GM23338 (cell line): ENCODE measurements at regions not wholly inside any gene's neighbourhood (a gene's known extent, or its start where the extent isn't known, plus 50 kb on each side); places are given as distances from the start of the nearest gene placed in this dataset.

Source experiments
- ATAC-seq: fragments of 200-7000 bp; cut with Tn5 transposase; 3 replicates; pipeline ENCODE4 v1.9.1; 2020
- DNase-seq: peaks from one replicate; pipeline ENCODE4 v3.0.0-alpha.2; 2015; ENCODE audit warnings: low spot score
- H2AFZ ChIP-seq: fragments of 200-600 bp; sonication (generic); 2 replicates; pipeline ENCODE4 v1.8.0; 2016; ENCODE audit warnings: antibody characterized with exemption, mild to moderate bottlenecking, moderate library complexity
- H3F3A ChIP-seq: fragments of 200-600 bp; sonication (generic); replicated peaks from 2 replicates; pipeline ENCODE4 v1.8.0; 2017; ENCODE audit warnings: antibody characterized with exemption, mixed run types, low read depth
- H3K27ac ChIP-seq: fragments of 200-600 bp; sonication (generic); 2 replicates; pipeline ENCODE4 v1.6.1; 2016; ENCODE audit warnings: low read depth
- H3K27me3 ChIP-seq: fragments of 200-600 bp; sonication (generic); 2 replicates; pipeline ENCODE4 v1.8.0; 2016; ENCODE audit warnings: mild to moderate bottlenecking, mixed run types, moderate library complexity; ENCODE audit not compliant: insufficient read depth
- H3K36me3 ChIP-seq: fragments of 200-600 bp; sonication (generic); 2 replicates; pipeline ENCODE4 v1.8.0; 2016; ENCODE audit warnings: mild to moderate bottlenecking; ENCODE audit not compliant: insufficient read depth
- H3K4me1 ChIP-seq: fragments of 200-600 bp; sonication (generic); 2 replicates; pipeline ENCODE4 v1.8.0; 2016; ENCODE audit warnings: mild to moderate bottlenecking, moderate library complexity; ENCODE audit not compliant: insufficient read depth
- H3K4me2 ChIP-seq: fragments of 200-600 bp; sonication (generic); 2 replicates; pipeline ENCODE4 v1.7.1; 2017; ENCODE audit warnings: mixed run types
- H3K4me3 ChIP-seq: fragments of 200-600 bp; sonication (generic); 2 replicates; pipeline ENCODE4 v1.6.1; 2016; ENCODE audit warnings: mixed run types
- H3K79me2 ChIP-seq: fragments of 200-600 bp; sonication (generic); replicated peaks from 2 replicates; pipeline ENCODE4 v1.8.0; 2017; ENCODE audit warnings: mild to moderate bottlenecking; ENCODE audit not compliant: insufficient read depth
- H3K9me2 ChIP-seq: fragments of 200-600 bp; sonication (generic); 2 replicates; pipeline ENCODE4 v1.8.0; 2017; ENCODE audit not compliant: insufficient read depth
- H4K20me1 ChIP-seq: fragments of 200-600 bp; sonication (generic); replicated peaks from 2 replicates; pipeline ENCODE4 v1.8.0; 2017; ENCODE audit warnings: mild to moderate bottlenecking; ENCODE audit not compliant: insufficient read depth
- H3K27ac Mint-ChIP-seq: 2 replicates; pipeline ENCODE4 v1.8.0; 2020; ENCODE audit warnings: inconsistent platforms, mild to moderate bottlenecking, moderate library complexity, mixed read lengths
- H3K27me3 Mint-ChIP-seq: 3 replicates; pipeline ENCODE4 v1.8.0; 2022; ENCODE audit warnings: low read depth, mild to moderate bottlenecking, moderate library complexity, mixed read lengths, inconsistent platforms; ENCODE audit not compliant: insufficient read depth, poor library complexity
- H3K36me3 Mint-ChIP-seq: 3 replicates; pipeline ENCODE4 v1.8.0; 2021; ENCODE audit warnings: low read depth, mild to moderate bottlenecking, inconsistent platforms, moderate library complexity, mixed read lengths
- H3K4me1 Mint-ChIP-seq: 3 replicates; pipeline ENCODE4 v1.8.0; 2020; ENCODE audit warnings: mild to moderate bottlenecking, inconsistent platforms, mixed read lengths
- H3K4me3 Mint-ChIP-seq: 3 replicates; pipeline ENCODE4 v1.8.0; 2021; ENCODE audit warnings: moderate library complexity, mild to moderate bottlenecking, inconsistent platforms, mixed read lengths
- H3K9me3 Mint-ChIP-seq: 3 replicates; pipeline ENCODE4 v1.8.0; 2020; ENCODE audit warnings: moderate library complexity, mild to moderate bottlenecking, inconsistent platforms, mixed read lengths
- CREB1 ChIP-seq: fragments of 250-450 bp; sonication (Bioruptor Pico); IDR thresholded peaks from 2 replicates; pipeline ENCODE4 v1.5.0; 2020; ENCODE audit warnings: low read depth, mild to moderate bottlenecking, moderate library complexity
- EZH2 ChIP-seq: fragments of 200-600 bp; sonication (generic); IDR thresholded peaks from one replicate; pipeline ENCODE4 v1.8.0; 2017; ENCODE audit warnings: antibody characterized with exemption, mild to moderate bottlenecking, low read depth; ENCODE audit not compliant: unreplicated experiment
- EZH2phosphoT487 ChIP-seq: fragments of 200-600 bp; sonication (generic); IDR thresholded peaks from one replicate; pipeline ENCODE4 v1.8.1; 2018; ENCODE audit warnings: antibody characterized with exemption; ENCODE audit not compliant: unreplicated experiment
- JUNB ChIP-seq: IDR thresholded peaks from one replicate; pipeline ENCODE4 v1.6.1; 2016; ENCODE audit warnings: antibody characterized with exemption; ENCODE audit not compliant: unreplicated experiment
- NANOG ChIP-seq: IDR thresholded peaks from 2 replicates; pipeline ENCODE4 v1.6.1; 2016; ENCODE audit warnings: antibody characterized with exemption, borderline replicate concordance
- POLR2AphosphoS5 ChIP-seq: IDR thresholded peaks from 2 replicates; pipeline ENCODE4 v1.6.1; 2016; ENCODE audit warnings: antibody characterized with exemption, low read depth
- STAT1 ChIP-seq: IDR thresholded peaks from one replicate; pipeline ENCODE4 v1.6.1; 2016; ENCODE audit warnings: antibody characterized with exemption; ENCODE audit not compliant: unreplicated experiment
- ZNF114 ChIP-seq: fragments of 250-450 bp; sonication (Bioruptor Pico); IDR thresholded peaks from 2 replicates; pipeline ENCODE4 v1.5.0; 2020; ENCODE audit warnings: mild to moderate bottlenecking, moderate library complexity
- ZNF331 ChIP-seq: fragments of 250-450 bp; sonication (Bioruptor Pico); IDR thresholded peaks from 2 replicates; pipeline ENCODE4 v1.5.0; 2020; ENCODE audit warnings: low read depth, mild to moderate bottlenecking, moderate library complexity
- TF ChIP-seq, protein P1 (sequence below), 2 experiments: fragments of 200-600 bp in 1 of 2; sonication (generic) in 1 of 2; conservative IDR thresholded peaks; 2 replicates each; pipeline versions ENCODE4 v1.5.1 to v1.6.1; 2016 to 2017; ENCODE audit warnings: antibody characterized with exemption in 2 of 2, low read depth in 2 of 2, mild to moderate bottlenecking in 2 of 2, moderate library complexity in 1 of 2
- TF ChIP-seq, protein P2 (sequence below): fragments of 250-450 bp; sonication (Bioruptor Pico); IDR thresholded peaks from 2 replicates; pipeline ENCODE4 v1.5.0; 2020; ENCODE audit warnings: mild to moderate bottlenecking, moderate library complexity
- TF ChIP-seq, protein P3 (sequence below): IDR thresholded peaks from one replicate; pipeline ENCODE4 v1.6.1; 2018; ENCODE audit warnings: antibody characterized with exemption; ENCODE audit not compliant: unreplicated experiment
- TF ChIP-seq, protein P4 (sequence below): IDR thresholded peaks from 2 replicates; pipeline ENCODE4 v1.6.1; 2016; ENCODE audit warnings: antibody characterized with exemption

DNA sequence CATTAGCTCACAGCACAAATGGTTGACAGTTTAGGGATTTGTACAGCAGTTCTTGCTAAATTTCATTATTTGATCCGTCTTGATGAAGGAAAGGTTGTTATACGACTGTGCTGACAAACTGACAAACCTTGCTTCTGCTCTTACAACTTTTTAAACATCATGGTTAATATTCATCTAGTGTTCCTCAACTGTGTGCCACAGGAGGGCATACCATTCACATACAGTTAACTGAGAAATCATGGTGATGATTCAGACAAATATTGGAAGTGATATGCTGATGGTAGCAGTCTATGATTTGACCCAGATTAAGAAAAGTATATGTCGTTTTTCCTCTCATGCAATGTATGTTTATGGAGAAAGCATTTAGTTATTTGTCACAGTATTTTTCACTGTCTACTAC lies 129.8 kb upstream of the FSIP2 start:
- ATAC-seq (no peak), DNase-seq (no peak)
- Histone ChIP-seq H3K4me1 (no peaks in the 10 kb centered on the region), H3K27ac (no peak overlapping the region), H3K4me2 (no peak overlapping the region), H3K4me3 (no peak overlapping the region), H3K9me2 (no peaks in the 10 kb centered on the region), H3F3A (no peaks in the 10 kb centered on the region), H4K20me1 (no peaks in the 10 kb centered on the region), H3K36me3 (no peaks in the 10 kb centered on the region), H2AFZ (no peak overlapping the region), H3K27me3 (no peaks in the 10 kb centered on the region), H3K79me2 (no peaks in the 10 kb centered on the region)
- no peak for TF ChIP-seq NANOG
- TF ChIP-seq, protein P1, sequence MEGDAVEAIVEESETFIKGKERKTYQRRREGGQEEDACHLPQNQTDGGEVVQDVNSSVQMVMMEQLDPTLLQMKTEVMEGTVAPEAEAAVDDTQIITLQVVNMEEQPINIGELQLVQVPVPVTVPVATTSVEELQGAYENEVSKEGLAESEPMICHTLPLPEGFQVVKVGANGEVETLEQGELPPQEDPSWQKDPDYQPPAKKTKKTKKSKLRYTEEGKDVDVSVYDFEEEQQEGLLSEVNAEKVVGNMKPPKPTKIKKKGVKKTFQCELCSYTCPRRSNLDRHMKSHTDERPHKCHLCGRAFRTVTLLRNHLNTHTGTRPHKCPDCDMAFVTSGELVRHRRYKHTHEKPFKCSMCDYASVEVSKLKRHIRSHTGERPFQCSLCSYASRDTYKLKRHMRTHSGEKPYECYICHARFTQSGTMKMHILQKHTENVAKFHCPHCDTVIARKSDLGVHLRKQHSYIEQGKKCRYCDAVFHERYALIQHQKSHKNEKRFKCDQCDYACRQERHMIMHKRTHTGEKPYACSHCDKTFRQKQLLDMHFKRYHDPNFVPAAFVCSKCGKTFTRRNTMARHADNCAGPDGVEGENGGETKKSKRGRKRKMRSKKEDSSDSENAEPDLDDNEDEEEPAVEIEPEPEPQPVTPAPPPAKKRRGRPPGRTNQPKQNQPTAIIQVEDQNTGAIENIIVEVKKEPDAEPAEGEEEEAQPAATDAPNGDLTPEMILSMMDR (conservative IDR thresholded peaks at IDR 0.05; ENCODE audit: low read depth in 2 of 2): no peak
- no peak for TF ChIP-seq EZH2phosphoT487
- TF ChIP-seq ZNF114 (CRISPR knock-in tag): no peak
- no peak for TF ChIP-seq JUNB
- TF ChIP-seq POLR2AphosphoS5: no peak
- TF ChIP-seq, protein P2, sequence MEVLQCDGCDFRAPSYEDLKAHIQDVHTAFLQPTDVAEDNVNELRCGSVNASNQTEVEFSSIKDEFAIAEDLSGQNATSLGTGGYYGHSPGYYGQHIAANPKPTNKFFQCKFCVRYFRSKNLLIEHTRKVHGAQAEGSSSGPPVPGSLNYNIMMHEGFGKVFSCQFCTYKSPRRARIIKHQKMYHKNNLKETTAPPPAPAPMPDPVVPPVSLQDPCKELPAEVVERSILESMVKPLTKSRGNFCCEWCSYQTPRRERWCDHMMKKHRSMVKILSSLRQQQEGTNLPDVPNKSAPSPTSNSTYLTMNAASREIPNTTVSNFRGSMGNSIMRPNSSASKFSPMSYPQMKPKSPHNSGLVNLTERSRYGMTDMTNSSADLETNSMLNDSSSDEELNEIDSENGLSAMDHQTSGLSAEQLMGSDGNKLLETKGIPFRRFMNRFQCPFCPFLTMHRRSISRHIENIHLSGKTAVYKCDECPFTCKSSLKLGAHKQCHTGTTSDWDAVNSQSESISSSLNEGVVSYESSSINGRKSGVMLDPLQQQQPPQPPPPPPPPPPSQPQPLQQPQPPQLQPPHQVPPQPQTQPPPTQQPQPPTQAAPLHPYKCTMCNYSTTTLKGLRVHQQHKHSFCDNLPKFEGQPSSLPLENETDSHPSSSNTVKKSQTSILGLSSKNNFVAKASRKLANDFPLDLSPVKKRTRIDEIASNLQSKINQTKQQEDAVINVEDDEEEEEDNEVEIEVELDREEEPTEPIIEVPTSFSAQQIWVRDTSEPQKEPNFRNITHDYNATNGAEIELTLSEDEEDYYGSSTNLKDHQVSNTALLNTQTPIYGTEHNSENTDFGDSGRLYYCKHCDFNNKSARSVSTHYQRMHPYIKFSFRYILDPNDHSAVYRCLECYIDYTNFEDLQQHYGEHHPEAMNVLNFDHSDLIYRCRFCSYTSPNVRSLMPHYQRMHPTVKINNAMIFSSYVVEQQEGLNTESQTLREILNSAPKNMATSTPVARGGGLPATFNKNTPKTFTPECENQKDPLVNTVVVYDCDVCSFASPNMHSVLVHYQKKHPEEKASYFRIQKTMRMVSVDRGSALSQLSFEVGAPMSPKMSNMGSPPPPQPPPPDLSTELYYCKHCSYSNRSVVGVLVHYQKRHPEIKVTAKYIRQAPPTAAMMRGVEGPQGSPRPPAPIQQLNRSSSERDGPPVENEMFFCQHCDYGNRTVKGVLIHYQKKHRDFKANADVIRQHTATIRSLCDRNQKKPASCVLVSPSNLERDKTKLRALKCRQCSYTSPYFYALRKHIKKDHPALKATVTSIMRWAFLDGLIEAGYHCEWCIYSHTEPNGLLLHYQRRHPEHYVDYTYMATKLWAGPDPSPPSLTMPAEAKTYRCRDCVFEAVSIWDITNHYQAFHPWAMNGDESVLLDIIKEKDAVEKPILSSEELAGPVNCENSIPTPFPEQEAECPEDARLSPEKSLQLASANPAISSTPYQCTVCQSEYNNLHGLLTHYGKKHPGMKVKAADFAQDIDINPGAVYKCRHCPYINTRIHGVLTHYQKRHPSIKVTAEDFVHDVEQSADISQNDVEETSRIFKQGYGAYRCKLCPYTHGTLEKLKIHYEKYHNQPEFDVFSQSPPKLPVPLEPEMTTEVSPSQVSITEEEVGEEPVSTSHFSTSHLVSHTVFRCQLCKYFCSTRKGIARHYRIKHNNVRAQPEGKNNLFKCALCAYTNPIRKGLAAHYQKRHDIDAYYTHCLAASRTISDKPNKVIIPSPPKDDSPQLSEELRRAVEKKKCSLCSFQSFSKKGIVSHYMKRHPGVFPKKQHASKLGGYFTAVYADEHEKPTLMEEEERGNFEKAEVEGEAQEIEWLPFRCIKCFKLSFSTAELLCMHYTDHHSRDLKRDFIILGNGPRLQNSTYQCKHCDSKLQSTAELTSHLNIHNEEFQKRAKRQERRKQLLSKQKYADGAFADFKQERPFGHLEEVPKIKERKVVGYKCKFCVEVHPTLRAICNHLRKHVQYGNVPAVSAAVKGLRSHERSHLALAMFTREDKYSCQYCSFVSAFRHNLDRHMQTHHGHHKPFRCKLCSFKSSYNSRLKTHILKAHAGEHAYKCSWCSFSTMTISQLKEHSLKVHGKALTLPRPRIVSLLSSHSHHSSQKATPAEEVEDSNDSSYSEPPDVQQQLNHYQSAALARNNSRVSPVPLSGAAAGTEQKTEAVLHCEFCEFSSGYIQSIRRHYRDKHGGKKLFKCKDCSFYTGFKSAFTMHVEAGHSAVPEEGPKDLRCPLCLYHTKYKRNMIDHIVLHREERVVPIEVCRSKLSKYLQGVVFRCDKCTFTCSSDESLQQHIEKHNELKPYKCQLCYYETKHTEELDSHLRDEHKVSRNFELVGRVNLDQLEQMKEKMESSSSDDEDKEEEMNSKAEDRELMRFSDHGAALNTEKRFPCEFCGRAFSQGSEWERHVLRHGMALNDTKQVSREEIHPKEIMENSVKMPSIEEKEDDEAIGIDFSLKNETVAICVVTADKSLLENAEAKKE: no peak
- no peak for TF ChIP-seq ZNF331
- no peak for TF ChIP-seq STAT1
- TF ChIP-seq, protein P3, sequence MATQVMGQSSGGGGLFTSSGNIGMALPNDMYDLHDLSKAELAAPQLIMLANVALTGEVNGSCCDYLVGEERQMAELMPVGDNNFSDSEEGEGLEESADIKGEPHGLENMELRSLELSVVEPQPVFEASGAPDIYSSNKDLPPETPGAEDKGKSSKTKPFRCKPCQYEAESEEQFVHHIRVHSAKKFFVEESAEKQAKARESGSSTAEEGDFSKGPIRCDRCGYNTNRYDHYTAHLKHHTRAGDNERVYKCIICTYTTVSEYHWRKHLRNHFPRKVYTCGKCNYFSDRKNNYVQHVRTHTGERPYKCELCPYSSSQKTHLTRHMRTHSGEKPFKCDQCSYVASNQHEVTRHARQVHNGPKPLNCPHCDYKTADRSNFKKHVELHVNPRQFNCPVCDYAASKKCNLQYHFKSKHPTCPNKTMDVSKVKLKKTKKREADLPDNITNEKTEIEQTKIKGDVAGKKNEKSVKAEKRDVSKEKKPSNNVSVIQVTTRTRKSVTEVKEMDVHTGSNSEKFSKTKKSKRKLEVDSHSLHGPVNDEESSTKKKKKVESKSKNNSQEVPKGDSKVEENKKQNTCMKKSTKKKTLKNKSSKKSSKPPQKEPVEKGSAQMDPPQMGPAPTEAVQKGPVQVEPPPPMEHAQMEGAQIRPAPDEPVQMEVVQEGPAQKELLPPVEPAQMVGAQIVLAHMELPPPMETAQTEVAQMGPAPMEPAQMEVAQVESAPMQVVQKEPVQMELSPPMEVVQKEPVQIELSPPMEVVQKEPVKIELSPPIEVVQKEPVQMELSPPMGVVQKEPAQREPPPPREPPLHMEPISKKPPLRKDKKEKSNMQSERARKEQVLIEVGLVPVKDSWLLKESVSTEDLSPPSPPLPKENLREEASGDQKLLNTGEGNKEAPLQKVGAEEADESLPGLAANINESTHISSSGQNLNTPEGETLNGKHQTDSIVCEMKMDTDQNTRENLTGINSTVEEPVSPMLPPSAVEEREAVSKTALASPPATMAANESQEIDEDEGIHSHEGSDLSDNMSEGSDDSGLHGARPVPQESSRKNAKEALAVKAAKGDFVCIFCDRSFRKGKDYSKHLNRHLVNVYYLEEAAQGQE: no peak
- TF ChIP-seq, protein P4, sequence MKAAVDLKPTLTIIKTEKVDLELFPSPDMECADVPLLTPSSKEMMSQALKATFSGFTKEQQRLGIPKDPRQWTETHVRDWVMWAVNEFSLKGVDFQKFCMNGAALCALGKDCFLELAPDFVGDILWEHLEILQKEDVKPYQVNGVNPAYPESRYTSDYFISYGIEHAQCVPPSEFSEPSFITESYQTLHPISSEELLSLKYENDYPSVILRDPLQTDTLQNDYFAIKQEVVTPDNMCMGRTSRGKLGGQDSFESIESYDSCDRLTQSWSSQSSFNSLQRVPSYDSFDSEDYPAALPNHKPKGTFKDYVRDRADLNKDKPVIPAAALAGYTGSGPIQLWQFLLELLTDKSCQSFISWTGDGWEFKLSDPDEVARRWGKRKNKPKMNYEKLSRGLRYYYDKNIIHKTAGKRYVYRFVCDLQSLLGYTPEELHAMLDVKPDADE: no peak
- no peak for TF ChIP-seq CREB1 (CRISPR knock-in tag)
- TF ChIP-seq EZH2: no peak
- Mint-ChIP-seq H3K27ac (peak overlapping the region; percentile 17; the same call in 1 of the 2 replicates), H3K36me3 (no peaks in the 10 kb centered on the region), H3K9me3 (no peaks in the 10 kb centered on the region), H3K4me1 (no peaks in the 10 kb centered on the region), H3K4me3 (no peak overlapping the region), H3K27me3 (peaks cover 2% of the 10 kb centered on the region)
